Endothelial cell of umbilical vein (primary cell): ENCODE measurements at regions not wholly inside any gene's neighbourhood (a gene's known extent, or its start where the extent isn't known, plus 50 kb on each side); places are given as distances from the start of the nearest gene placed in this dataset.

ENCODE experiments used
- BruUV-seq: library from RNA; stranded (reverse); fragments of 400-500 nt; replicated peaks from 2 replicates; lab custom pipeline; 2021; lab: Mats Ljungman, UMichigan
- CTCF ChIA-PET: fragments of 300-600, 350-600 bp; sonication (Branson Sonifier 250); formaldehyde crosslinking; loops from one replicate; lab custom pipeline; 2021; ENCODE audit warnings: antibody characterized with exemption, inconsistent platforms; lab: Charles Lee
- POLR2A ChIA-PET: fragments of 300-600, 350-600 bp; sonication (Branson Sonifier 250); formaldehyde crosslinking; loops from one replicate; lab custom pipeline; 2021; ENCODE audit warnings: antibody characterized with exemption, inconsistent platforms; lab: Charles Lee
- DNase-seq: peaks from one replicate; pipeline ENCODE4 v3.0.0-alpha.2; 2011; ENCODE audit warnings: low read depth, low spot score
- FAIRE-seq: peaks from 2 replicates; lab custom pipeline; 2011; peaks lifted over from hg19 to GRCh38; lab: Jason Lieb, UNC
- H2AFZ ChIP-seq: 2 replicates; pipeline ENCODE4 v1.6.0; 2012; ENCODE audit warnings: low read depth, low read length, control low read depth, inconsistent platforms
- H3K27ac ChIP-seq: 2 replicates; pipeline ENCODE4 v1.5.1; 2011; ENCODE audit warnings: low read depth, mild to moderate bottlenecking, control low read depth, low read length, moderate library complexity; ENCODE audit not compliant: insufficient read depth
- H3K27me3 ChIP-seq, 2 experiments: 2 replicates each; pipeline versions ENCODE4 v1.6.0 to v1.6.1; 2011; ENCODE audit warnings: low read length in 2 of 2, mixed read lengths in 1 of 2; ENCODE audit not compliant: control insufficient read depth in 2 of 2, insufficient read depth in 2 of 2
- H3K36me3 ChIP-seq, 2 experiments: 2 replicates in 1 of 2; 3 replicates in 1 of 2; pipeline ENCODE4 v1.5.1; 2011; ENCODE audit warnings: low read length in 2 of 2, mild to moderate bottlenecking in 1 of 2, moderate library complexity in 1 of 2; ENCODE audit not compliant: control insufficient read depth in 2 of 2, insufficient read depth in 2 of 2; ENCODE audit errors: extremely low read depth in 1 of 2
- H3K4me1 ChIP-seq: 3 replicates; pipeline ENCODE4 v1.5.1; 2011; ENCODE audit warnings: mild to moderate bottlenecking, low read length; ENCODE audit not compliant: control insufficient read depth, insufficient read depth; ENCODE audit errors: extremely low read depth
- H3K4me2 ChIP-seq: 2 replicates; pipeline ENCODE4 v1.6.1; 2011; ENCODE audit warnings: low read length, control low read depth, mixed read lengths; ENCODE audit not compliant: insufficient read depth
- H3K4me3 ChIP-seq, 3 experiments: fragments of 200-600 bp in 1 of 3; sonication (generic), shearing (Covaris generic) in 1 of 3; replicated peaks in 1 of 3; 2 replicates each; pipeline ENCODE4 v1.5.1; 2011 to 2016; ENCODE audit warnings: control low read depth in 3 of 3, low read length in 3 of 3, mild to moderate bottlenecking in 2 of 3, inconsistent platforms in 1 of 3, low read depth in 1 of 3, moderate library complexity in 1 of 3; ENCODE audit not compliant: insufficient read depth in 1 of 3
- H3K79me2 ChIP-seq: 2 replicates; pipeline ENCODE4 v1.6.0; 2012; ENCODE audit warnings: low read length, inconsistent platforms; ENCODE audit not compliant: control insufficient read depth, insufficient read depth
- H3K9ac ChIP-seq: replicated peaks from 2 replicates; pipeline ENCODE3; 2011; ENCODE audit warnings: low read length, control low read depth; ENCODE audit not compliant: insufficient read depth; ENCODE audit errors: extremely low read depth
- H3K9me1 ChIP-seq: replicated peaks from 3 replicates; pipeline ENCODE4 v1.6.0; 2011; ENCODE audit warnings: mild to moderate bottlenecking, low read length; ENCODE audit not compliant: control insufficient read depth, insufficient read depth; ENCODE audit errors: extremely low read depth
- H3K9me3 ChIP-seq: replicated peaks from 2 replicates; pipeline ENCODE4 v1.5.1; 2012; ENCODE audit warnings: low read length, inconsistent platforms; ENCODE audit not compliant: control insufficient read depth, insufficient read depth
- H4K20me1 ChIP-seq: replicated peaks from 2 replicates; pipeline ENCODE3; 2011; ENCODE audit warnings: mild to moderate bottlenecking, low read length; ENCODE audit not compliant: control insufficient read depth, insufficient read depth; ENCODE audit errors: extremely low read depth
- CTCF ChIP-seq, 2 donors: IDR thresholded peaks; 1 replicate in 1 of 2; 2 replicates in 1 of 2; pipeline ENCODE4 v1.5.1; 2011; ENCODE audit warnings: low read length in 2 of 2, mild to moderate bottlenecking in 2 of 2, moderate library complexity in 2 of 2, control low read depth in 1 of 2, inconsistent platforms in 1 of 2, low read depth in 1 of 2; ENCODE audit not compliant: insufficient read depth in 1 of 2; ENCODE audit errors: extremely low read depth in 1 of 2
- EZH2 ChIP-seq: IDR thresholded peaks from 2 replicates; pipeline ENCODE4 v1.6.1; 2012; ENCODE audit warnings: borderline replicate concordance, low read depth, mild to moderate bottlenecking, moderate library complexity, low read length, inconsistent platforms; ENCODE audit not compliant: severe bottlenecking
- FOS ChIP-seq: IDR thresholded peaks from 2 replicates; pipeline ENCODE4 v1.6.1; 2011; ENCODE audit warnings: mild to moderate bottlenecking, low read length, moderate library complexity, borderline replicate concordance; ENCODE audit not compliant: insufficient read depth
- GATA2 ChIP-seq: IDR thresholded peaks from 2 replicates; pipeline ENCODE4 v1.7.0; 2011; ENCODE audit warnings: low read depth, mild to moderate bottlenecking, moderate library complexity, mixed read lengths, low read length; ENCODE audit not compliant: insufficient read length, insufficient read depth
- JUN ChIP-seq: IDR thresholded peaks from 2 replicates; pipeline ENCODE4 v1.6.1; 2011; ENCODE audit warnings: borderline replicate concordance, low read depth; ENCODE audit not compliant: insufficient read length, insufficient read depth
- MAX ChIP-seq: IDR thresholded peaks from 2 replicates; pipeline ENCODE4 v1.6.1; 2011; ENCODE audit not compliant: insufficient read depth, insufficient read length
- MYC ChIP-seq: IDR thresholded peaks from one replicate; pipeline ENCODE4 v1.6.1; 2011; ENCODE audit warnings: mild to moderate bottlenecking, low read depth, low read length
- POLR2A ChIP-seq: IDR thresholded peaks from 2 replicates; pipeline ENCODE4 v1.6.1; 2012; ENCODE audit warnings: low read depth, mild to moderate bottlenecking, control low read depth, low read length
- POLR2AphosphoS5 ChIP-seq: IDR thresholded peaks from 2 replicates; pipeline ENCODE4 v1.6.1; 2012; ENCODE audit warnings: low read depth, mild to moderate bottlenecking, control low read depth, low read length, moderate library complexity; ENCODE audit not compliant: insufficient read depth
- dilution Hi-C: fragments of 300-500 bp; cut with MboI; formaldehyde crosslinking; loops from one replicate; pipeline ENCODE4 v1.15.0; 2019; ENCODE audit warnings: low sequenced_read_pairs; ENCODE audit not compliant: extremely low pct_ligation_motif_present
- intact Hi-C: fragments of 100-400 bp; cut with micrococcal nuclease; formaldehyde crosslinking; loops from one replicate; pipeline ENCODE4 v1.10.0; 2022

GRCh38 chr6:91480402-91480801, 893.5 kb upstream of the MAP3K7 start:
- TF ChIP-seq CTCF (IDR thresholded peaks at IDR 0.05; ENCODE audit: extremely low read depth in 1 of 2, insufficient read depth in 1 of 2, low read depth in 1 of 2, low read length in 2 of 2): no peak
- Histone ChIP-seq H4K20me1 (no peaks in the 10 kb centered on the region), H3K4me3 (no peak overlapping the region), H3K36me3 (no peaks in the 10 kb centered on the region), H3K27ac (peak overlapping the region; percentile 10), H3K4me2 (peak overlapping the region; percentile 52), H3K9me3 (no peaks in the 10 kb centered on the region), H3K9me1 (peaks cover 3% of the 10 kb centered on the region), H2AFZ (no peak overlapping the region), H3K4me1 (peaks cover 58% of the 10 kb centered on the region), H3K9ac (no peak overlapping the region), H3K79me2 (no peaks in the 10 kb centered on the region), H3K27me3 (no peaks in the 10 kb centered on the region)
- BruUV-seq: no TSS peak
- CTCF ChIA-PET: interaction anchor here (1.0 to 1.3 kb wide), 3 partner anchors 37 to 74 kb away, joined by 3 to 4 read pairs (median 3); no protein-coding TSS in a partner anchor
- intact Hi-C loops: loop anchor here (10.0 kb wide), 1 partner anchor 1064 kb away; no protein-coding TSS in a partner anchor
- FAIRE-seq (peak; percentile 69), DNase-seq (peak; percentile 73)
- dilution Hi-C loops: no loop called here
- POLR2A ChIA-PET: no interaction called here

GRCh38 chr6:91477688-91478087, 890.8 kb upstream of the MAP3K7 start:
- Histone ChIP-seq H3K4me3 (no peak overlapping the region), H3K9me3 (no peaks in the 10 kb centered on the region), H4K20me1 (no peaks in the 10 kb centered on the region), H3K36me3 (no peaks in the 10 kb centered on the region), H3K79me2 (no peaks in the 10 kb centered on the region), H3K4me1 (peaks cover 46% of the 10 kb centered on the region), H3K27ac (no peak overlapping the region), H3K4me2 (no peak overlapping the region), H3K9ac (no peak overlapping the region), H2AFZ (no peak overlapping the region), H3K27me3 (no peaks in the 10 kb centered on the region), H3K9me1 (no peaks in the 10 kb centered on the region)
- intact Hi-C loops: no loop called here
- dilution Hi-C loops: no loop called here
- CTCF ChIA-PET: no interaction called here
- no peak for TF ChIP-seq FOS
- TF ChIP-seq CTCF (IDR thresholded peaks at IDR 0.05; ENCODE audit: extremely low read depth in 1 of 2, insufficient read depth in 1 of 2, low read depth in 1 of 2, low read length in 2 of 2): no peak
- no peak for TF ChIP-seq POLR2A
- no peak for TF ChIP-seq JUN
- TF ChIP-seq GATA2: no peak
- no peak for TF ChIP-seq POLR2AphosphoS5
- no peak for TF ChIP-seq EZH2
- no peak for TF ChIP-seq MYC
- no peak for TF ChIP-seq MAX
- DNase-seq (no peak), FAIRE-seq (no peak)
- no TSS peak for BruUV-seq
- POLR2A ChIA-PET: no interaction called here
